Uterus (tissue), 2 donors: ENCODE measurements at regions not wholly inside any gene's neighbourhood (a gene's known extent, or its start where the extent isn't known, plus 50 kb on each side); places are given as distances from the start of the nearest gene placed in this dataset.

Source experiments
- CTCF ChIP-seq, 4 experiments: fragments of 200-600 bp in 2 of 4; fragments of 450-650 bp in 2 of 4; sonication (generic) in 2 of 4; IDR thresholded peaks; one replicate each; pipeline ENCODE4 v1.5.1; 2016 to 2019; ENCODE audit warnings: antibody characterized with exemption in 4 of 4, mild to moderate bottlenecking in 2 of 4, moderate library complexity in 1 of 4
- POLR2A ChIP-seq, 2 donors: fragments of 450-650 bp; IDR thresholded peaks; one replicate each; pipeline ENCODE4 v1.6.1; 2016; ENCODE audit warnings: antibody characterized with exemption in 2 of 2, mild to moderate bottlenecking in 1 of 2, moderate library complexity in 1 of 2

DNA sequence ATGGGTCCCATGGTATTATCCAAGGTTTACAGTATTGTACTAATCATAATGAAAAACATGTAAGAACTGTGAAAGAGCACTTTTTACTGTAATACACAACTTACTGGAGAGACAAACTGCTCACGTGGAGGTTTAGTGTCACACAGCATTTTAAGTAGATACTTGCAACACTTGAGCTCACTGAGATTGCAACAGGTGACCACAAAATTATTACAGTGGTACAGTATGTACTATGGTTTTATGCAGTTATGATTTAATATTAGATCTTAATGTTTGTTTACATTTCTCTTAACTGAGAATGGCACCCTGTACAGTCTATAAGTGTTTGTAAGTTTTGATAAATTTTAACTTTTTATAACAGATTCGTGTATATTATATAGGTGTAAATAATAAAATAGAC, 118.6 kb upstream of the SKOR2 start:
- TF ChIP-seq CTCF (IDR thresholded peaks at IDR 0.05) (no peak), POLR2A (IDR thresholded peaks at IDR 0.05) (no peak)
